Mucosa of gallbladder (tissue), 1 donor: ENCODE measurements at regions not wholly inside any gene's neighbourhood (a gene's known extent, or its start where the extent isn't known, plus 50 kb on each side); places are given as distances from the start of the nearest gene placed in this dataset.
"Not testable (repeated sequence)": the region's sequence is repeated elsewhere in the genome, so short reads cannot be mapped to it uniquely, and the experiment has no call there.

Experiments
- DNase-seq: peaks from one replicate; pipeline ENCODE4 v3.0.0-alpha.2; 2020; ENCODE audit warnings: low spot score
- donor health status: DM: no; HTN: no; CAD: no.

- not testable (repeated sequence) for DNase-seq
Measured at GRCh38 chr4:118502967-118503366, 150.2 kb upstream of the PRSS12 start.

- not testable (repeated sequence) for DNase-seq
Measured at GRCh38 chr4:118504927-118505326, 152.1 kb upstream of the PRSS12 start.

- not testable (repeated sequence) for DNase-seq
Measured at GRCh38 chr4:118505491-118505890, 152.7 kb upstream of the PRSS12 start.

GRCh38 chr4:118512870-118513269 lies 160.1 kb upstream of the PRSS12 start:
- DNase-seq: not testable (repeated sequence)

GRCh38 chr4:118514332-118514731 lies 161.5 kb upstream of the PRSS12 start:
- DNase-seq: not testable (repeated sequence)

- DNase-seq: not testable (repeated sequence)
Measured at GRCh38 chr4:118516107-118516506, 163.3 kb upstream of the PRSS12 start.

- not testable (repeated sequence) for DNase-seq
Measured at GRCh38 chr4:118530107-118530506, 155.1 kb upstream of the METTL14 start.

GRCh38 chr4:118531947-118532346 lies 153.2 kb upstream of the METTL14 start:
- DNase-seq: not testable (repeated sequence)

GRCh38 chr4:118535788-118536187 lies 149.4 kb upstream of the METTL14 start:
- DNase-seq: not testable (repeated sequence)

- DNase-seq: not testable (repeated sequence)
Measured at GRCh38 chr4:118539412-118540077, 145.6 kb upstream of the METTL14 start.

- DNase-seq: not testable (repeated sequence)
Measured at GRCh38 chr4:118556576-118556975, 128.6 kb upstream of the METTL14 start.

- DNase-seq: no peak
Measured at GRCh38 chr4:118557298-118557851, 127.8 kb upstream of the METTL14 start.

GRCh38 chr4:118558188-118558587 lies 127.0 kb upstream of the METTL14 start:
- DNase-seq: not testable (repeated sequence)

GRCh38 chr4:118561559-118561958 lies 123.6 kb upstream of the METTL14 start:
- DNase-seq: not testable (repeated sequence)

GRCh38 chr4:118566003-118566513 lies 119.1 kb upstream of the METTL14 start:
- not testable (repeated sequence) for DNase-seq

- not testable (repeated sequence) for DNase-seq
Measured at GRCh38 chr4:118572991-118573390, 112.2 kb upstream of the METTL14 start.

GRCh38 chr4:118574251-118574913 lies 110.8 kb upstream of the METTL14 start:
- DNase-seq: not testable (repeated sequence)

- not testable (repeated sequence) for DNase-seq
Measured at GRCh38 chr4:118575057-118575456, 110.1 kb upstream of the METTL14 start.

GRCh38 chr4:118575726-118576125 lies 109.5 kb upstream of the METTL14 start:
- not testable (repeated sequence) for DNase-seq

GRCh38 chr4:118576709-118577219 lies 108.4 kb upstream of the METTL14 start:
- not testable (repeated sequence) for DNase-seq

- no peak for DNase-seq
Measured at GRCh38 chr4:118585015-118585414, 100.2 kb upstream of the METTL14 start.

GRCh38 chr4:118586357-118586790 lies 98.8 kb upstream of the METTL14 start:
- peak; percentile 10 for DNase-seq
